ENCODE measurements at regions not wholly inside any gene's neighbourhood (a gene's known extent, or its start where the extent isn't known, plus 50 kb on each side); places are given as distances from the start of the nearest gene placed in this dataset.

- TF ChIP-seq ATF2 (CRISPR knock-in tag; IDR thresholded peaks at IDR 0.05): no peak
- TF ChIP-seq DNMT1 (IDR thresholded peaks at IDR 0.05): no peak
- TF ChIP-seq EZH2 (IDR thresholded peaks at IDR 0.05; ENCODE audit: borderline replicate concordance, low read depth, low read length): no peak
- no peak for TF ChIP-seq GATAD2B (IDR thresholded peaks at IDR 0.05; ENCODE audit: borderline replicate concordance)
- no peak for TF ChIP-seq NR1H2 (CRISPR knock-in tag; IDR thresholded peaks at IDR 0.05)
Observed at GRCh38 chr10:113310347-113310746, 242.5 kb upstream of the HABP2 start (continued).

GRCh38 chr10:113313048-113313602 is 239.7 kb upstream of the HABP2 start:
- FAIRE-seq: no peak
- Histone ChIP-seq H4K20me1 (replicated peaks; ENCODE audit: control insufficient read depth, insufficient read depth, low read length) (no peaks in the 10 kb centered on the region), H3K4me3 (no peak overlapping the region), H3K36me3 (ENCODE audit: control insufficient read depth, insufficient read depth, low read length) (no peaks in the 10 kb centered on the region), H3K27me3 (ENCODE audit: control insufficient read depth in 2 of 2, insufficient read depth in 2 of 2, low read length in 2 of 2) (peaks cover 0 to 16% of the 10 kb centered on the region in 2 experiments; a peak in 2 of 5 replicates), H3K4me1 (replicated peaks in 1 of 2; ENCODE audit: control insufficient read depth in 2 of 2, insufficient read depth in 2 of 2, low read length in 2 of 2) (no peaks in the 10 kb centered on the region), H3K79me2 (ENCODE audit: control insufficient read depth, insufficient read depth, low read length) (no peaks in the 10 kb centered on the region), H3K9ac (ENCODE audit: insufficient read depth in 1 of 2, low read depth in 2 of 2, low read length in 2 of 2) (no peak overlapping the region), H3K27ac (ENCODE audit: extremely low read depth, low read depth, low read length) (no peak overlapping the region), H2AFZ (ENCODE audit: low read depth, low read length) (no peak overlapping the region), H3K4me2 (ENCODE audit: insufficient read depth, low read length) (no peak overlapping the region), H3K9me3 (replicated peaks; ENCODE audit: control insufficient read depth, insufficient read depth, low read depth, low read length) (no peaks in the 10 kb centered on the region), H3K9me1 (ENCODE audit: control insufficient read depth, insufficient read depth, low read length) (no peaks in the 10 kb centered on the region)
- ChIA-PET CTCF (ENCODE audit: low intra/inter-chr PET ratio) (no interaction called here), POLR2A (no interaction called here)
- no peak for DNase-seq (ENCODE audit: extremely low read depth in 1 of 4, low spot score in 3 of 4)
- intact Hi-C loops (cut with micrococcal nuclease): no loop called here
- no TSS peak for BruUV-seq (replicated peaks)
- in situ Hi-C loops (cut with MboI): no loop called here
- TF ChIP-seq ZNF143 (CRISPR knock-in tag; IDR thresholded peaks at IDR 0.05) (no peak), ZBTB17 (CRISPR knock-in tag; IDR thresholded peaks at IDR 0.05) (peak; percentile 82), ZNF23 (CRISPR knock-in tag; IDR thresholded peaks at IDR 0.05) (0 out of 2 replicates have a peak, but pooled peaks have one; percentile 38), ZNF197 (CRISPR knock-in tag; IDR thresholded peaks at IDR 0.05; ENCODE audit: low read depth) (no peak), PHB2 (IDR thresholded peaks at IDR 0.05; ENCODE audit: low read depth) (no peak)
- ATAC-seq: no peak
- 6% methylated on average over 5 of the region's 5 CpGs for WGBS (ENCODE audit: insufficient coverage, low coverage, missing lambda C conversion rate)

All from K562 (cell line).